ENCODE measurements at regions not wholly inside any gene's neighbourhood (a gene's known extent, or its start where the extent isn't known, plus 50 kb on each side); places are given as distances from the start of the nearest gene placed in this dataset.

- TF ChIP-seq CTCF (IDR thresholded peaks at IDR 0.05): no peak
Measured at GRCh38 chr1:198079432-198079951, 77.3 kb upstream of the NEK7 start.

- no peak for TF ChIP-seq CTCF (IDR thresholded peaks at IDR 0.05)
Measured at GRCh38 chr1:198082576-198082975, 74.2 kb upstream of the NEK7 start.

- TF ChIP-seq CTCF (IDR thresholded peaks at IDR 0.05): no peak
Measured at GRCh38 chr1:198083549-198083948, 73.2 kb upstream of the NEK7 start.

- no peak for TF ChIP-seq CTCF (IDR thresholded peaks at IDR 0.05)
Measured at GRCh38 chr1:198084241-198084908, 72.4 kb upstream of the NEK7 start.

GRCh38 chr1:198086051-198086745 lies 70.6 kb upstream of the NEK7 start:
- TF ChIP-seq CTCF (IDR thresholded peaks at IDR 0.05): no peak

GRCh38 chr1:198087831-198088230 lies 69.0 kb upstream of the NEK7 start:
- no peak for TF ChIP-seq CTCF (IDR thresholded peaks at IDR 0.05)

GRCh38 chr1:198088360-198089071 lies 68.3 kb upstream of the NEK7 start:
- peak; percentile 74 for TF ChIP-seq CTCF (IDR thresholded peaks at IDR 0.05)

Data from LNCAP (cell line).